ENCODE measurements at regions not wholly inside any gene's neighbourhood (a gene's known extent, or its start where the extent isn't known, plus 50 kb on each side); places are given as distances from the start of the nearest gene placed in this dataset.

DNA sequence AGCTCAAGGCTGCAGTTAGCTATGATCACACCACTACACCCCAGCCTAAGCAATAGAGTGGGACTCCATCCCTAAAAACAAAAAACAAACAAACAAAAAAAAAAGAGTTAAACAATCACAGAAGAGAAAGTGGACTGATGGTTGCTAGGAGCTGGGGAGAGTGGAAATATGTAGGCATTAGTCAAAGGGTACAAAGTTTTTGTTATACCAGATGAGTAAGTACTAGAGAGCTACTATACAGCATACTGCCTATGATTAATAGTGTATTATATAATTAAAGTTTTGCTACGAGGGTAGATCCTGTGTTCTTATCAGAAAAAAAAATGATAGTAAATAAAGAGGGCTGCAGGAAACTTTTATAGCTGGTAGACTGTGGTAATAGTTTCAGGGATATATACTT is 538.6 kb downstream of the ELAVL2 start:
- Histone ChIP-seq H3K27ac (replicated peaks; ENCODE audit: low read length) (no peak overlapping the region), H2AFZ (ENCODE audit: low read length) (no peak overlapping the region), H3K79me1 (ENCODE audit: low read depth, low read length) (no peaks in the 10 kb centered on the region), H4K91ac (ENCODE audit: low read depth, low read length, poor library complexity) (no peak overlapping the region), H3K23ac (ENCODE audit: low read depth, low read length, poor library complexity) (no peak overlapping the region), H3K18ac (ENCODE audit: low read length) (no peak overlapping the region), H3K4me1 (ENCODE audit: control insufficient read depth in 2 of 2, insufficient read depth in 1 of 2, low read depth in 1 of 2, low read length in 2 of 2) (peaks cover 0 to 4% of the 10 kb centered on the region in 2 donors), H3K14ac (ENCODE audit: low read length) (no peak overlapping the region), H2BK120ac (ENCODE audit: low read depth, low read length) (no peak overlapping the region), H2AK5ac (ENCODE audit: low read depth, low read length) (no peak overlapping the region), H3K4me2 (ENCODE audit: insufficient read depth, low read length, poor library complexity, severe bottlenecking) (no peak overlapping the region), H3K9ac (ENCODE audit: low read depth, low read length, poor library complexity) (no peak overlapping the region), H3K4me3 (ENCODE audit: low read length in 2 of 2) (no peak overlapping the region), H3K27me3 (ENCODE audit: control insufficient read depth in 3 of 3, insufficient read depth in 3 of 3, low read depth in 1 of 3, low read length in 3 of 3) (no peaks in the 10 kb centered on the region), H2BK12ac (ENCODE audit: low read length) (no peak overlapping the region), H2BK5ac (ENCODE audit: low read length) (no peak overlapping the region), H2BK15ac (ENCODE audit: low read length) (no peak overlapping the region), H3K36me3 (replicated peaks in 1 of 2; ENCODE audit: control insufficient read depth in 2 of 2, insufficient read depth in 2 of 2, low read length in 2 of 2) (no peaks in the 10 kb centered on the region), H3K4ac (ENCODE audit: low read length) (no peak overlapping the region), H4K8ac (ENCODE audit: low read depth, low read length) (no peak overlapping the region), H3K9me3 (replicated peaks in 1 of 2; ENCODE audit: control insufficient read depth in 2 of 2, insufficient read depth in 1 of 2, low read depth in 1 of 2, low read length in 2 of 2) (no peaks in the 10 kb centered on the region)
- DNase-seq (ENCODE audit: low spot score): no peak
- no CpG with 5 or more reads among the region's 1 CpG for WGBS, 2 donors (ENCODE audit: extremely low coverage in 2 of 2, insufficient read length in 2 of 2, insufficient replicate concordance in 1 of 2)

DNA sequence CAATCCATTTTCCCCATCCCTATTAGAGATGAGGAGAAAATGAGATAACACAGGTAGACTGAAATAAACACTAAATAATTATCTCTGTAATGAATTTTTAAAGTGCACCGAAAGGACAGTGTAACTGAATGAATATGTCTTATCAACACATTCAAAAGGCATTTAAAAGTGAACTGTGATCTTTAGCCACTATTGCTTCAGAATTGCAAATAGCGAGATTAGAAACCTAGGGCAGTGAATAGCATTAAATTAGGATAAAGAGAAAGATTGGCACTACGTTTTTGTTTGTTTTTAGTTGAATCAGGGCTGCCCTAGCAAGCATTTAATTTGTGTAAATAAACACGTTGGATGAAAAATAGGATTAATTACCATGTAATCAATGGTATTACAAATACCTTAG is 537.5 kb downstream of the ELAVL2 start:
- Histone ChIP-seq H3K9me3 (replicated peaks in 1 of 2; ENCODE audit: control insufficient read depth in 2 of 2, insufficient read depth in 1 of 2, low read depth in 1 of 2, low read length in 2 of 2) (no peaks in the 10 kb centered on the region), H4K91ac (ENCODE audit: low read depth, low read length, poor library complexity) (no peak overlapping the region), H2AFZ (ENCODE audit: low read length) (no peak overlapping the region), H3K4me3 (ENCODE audit: low read length in 2 of 2) (no peak overlapping the region), H2BK5ac (ENCODE audit: low read length) (no peak overlapping the region), H3K36me3 (replicated peaks in 1 of 2; ENCODE audit: control insufficient read depth in 2 of 2, insufficient read depth in 2 of 2, low read length in 2 of 2) (no peaks in the 10 kb centered on the region), H4K8ac (ENCODE audit: low read depth, low read length) (no peak overlapping the region), H2BK12ac (ENCODE audit: low read length) (no peak overlapping the region), H3K23ac (ENCODE audit: low read depth, low read length, poor library complexity) (no peak overlapping the region), H2AK5ac (ENCODE audit: low read depth, low read length) (no peak overlapping the region), H3K4ac (ENCODE audit: low read length) (no peak overlapping the region), H3K18ac (ENCODE audit: low read length) (no peak overlapping the region), H2BK15ac (ENCODE audit: low read length) (no peak overlapping the region), H3K4me2 (ENCODE audit: insufficient read depth, low read length, poor library complexity, severe bottlenecking) (no peak overlapping the region), H3K9ac (ENCODE audit: low read depth, low read length, poor library complexity) (no peak overlapping the region), H3K14ac (ENCODE audit: low read length) (no peak overlapping the region), H3K79me1 (ENCODE audit: low read depth, low read length) (no peaks in the 10 kb centered on the region), H2BK120ac (ENCODE audit: low read depth, low read length) (no peak overlapping the region), H3K27me3 (ENCODE audit: control insufficient read depth in 3 of 3, insufficient read depth in 3 of 3, low read depth in 1 of 3, low read length in 3 of 3) (no peaks in the 10 kb centered on the region), H3K27ac (replicated peaks; ENCODE audit: low read length) (no peak overlapping the region), H3K4me1 (ENCODE audit: control insufficient read depth in 2 of 2, insufficient read depth in 1 of 2, low read depth in 1 of 2, low read length in 2 of 2) (peaks cover 0 to 4% of the 10 kb centered on the region in 2 donors)
- no peak for DNase-seq (ENCODE audit: low spot score)
- no CpG with 5 or more reads among the region's 4 CpGs for WGBS, 2 donors (ENCODE audit: extremely low coverage in 2 of 2, insufficient read length in 2 of 2, insufficient replicate concordance in 1 of 2)

DNA sequence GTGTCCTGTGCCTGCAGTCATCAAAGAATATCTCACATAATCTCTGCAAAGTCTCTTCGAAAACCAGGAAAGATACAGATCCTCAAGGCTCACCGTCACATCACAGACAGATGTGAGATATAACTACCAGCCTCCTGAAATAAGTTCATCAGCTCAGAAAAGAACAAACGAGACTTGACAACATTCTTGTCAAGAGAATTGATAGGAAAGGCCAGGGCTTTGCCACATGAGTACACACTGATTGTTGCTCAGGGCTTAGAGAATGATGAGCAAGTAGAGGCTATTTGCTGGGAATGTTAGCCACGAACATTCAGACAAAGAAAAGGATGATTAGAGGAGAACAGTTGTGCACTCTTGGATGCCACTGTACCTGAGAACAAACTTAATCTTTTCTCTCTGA is 535.1 kb downstream of the ELAVL2 start:
- DNase-seq (ENCODE audit: low spot score): peak; percentile 46
- no peak overlapping the region for H3K9ac ChIP-seq (ENCODE audit: low read depth, low read length, poor library complexity)
- no peaks in the 10 kb centered on the region for H3K9me3 ChIP-seq (replicated peaks in 1 of 2; ENCODE audit: control insufficient read depth in 2 of 2, insufficient read depth in 1 of 2, low read depth in 1 of 2, low read length in 2 of 2)
- H3K4me3 ChIP-seq (ENCODE audit: low read length in 2 of 2): no peak overlapping the region
- WGBS, 2 donors (ENCODE audit: extremely low coverage in 2 of 2, insufficient read length in 2 of 2, insufficient replicate concordance in 1 of 2): no CpG with 5 or more reads among the region's 4 CpGs
- H3K79me1 ChIP-seq (ENCODE audit: low read depth, low read length): no peaks in the 10 kb centered on the region
- H2BK120ac ChIP-seq (ENCODE audit: low read depth, low read length): no peak overlapping the region
- peaks cover 0 to 6% of the 10 kb centered on the region in 2 donors for H3K4me1 ChIP-seq (ENCODE audit: control insufficient read depth in 2 of 2, insufficient read depth in 1 of 2, low read depth in 1 of 2, low read length in 2 of 2)
- no peak overlapping the region for H4K8ac ChIP-seq (ENCODE audit: low read depth, low read length)
- H2BK15ac ChIP-seq (ENCODE audit: low read length): no peak overlapping the region
- H2AK5ac ChIP-seq (ENCODE audit: low read depth, low read length): no peak overlapping the region
- no peak overlapping the region for H3K18ac ChIP-seq (ENCODE audit: low read length)
- no peak overlapping the region for H2BK5ac ChIP-seq (ENCODE audit: low read length)
- peak overlapping the region; percentile 42 for H3K27ac ChIP-seq (replicated peaks; ENCODE audit: low read length)
- H3K27me3 ChIP-seq (ENCODE audit: control insufficient read depth in 3 of 3, insufficient read depth in 3 of 3, low read depth in 1 of 3, low read length in 3 of 3): no peaks in the 10 kb centered on the region
- no peak overlapping the region for H3K14ac ChIP-seq (ENCODE audit: low read length)
- no peak overlapping the region for H3K23ac ChIP-seq (ENCODE audit: low read depth, low read length, poor library complexity)
- H4K91ac ChIP-seq (ENCODE audit: low read depth, low read length, poor library complexity): no peak overlapping the region
- H3K4ac ChIP-seq (ENCODE audit: low read length): no peak overlapping the region
- no peak overlapping the region for H2AFZ ChIP-seq (ENCODE audit: low read length)
- no peaks in the 10 kb centered on the region for H3K36me3 ChIP-seq (replicated peaks in 1 of 2; ENCODE audit: control insufficient read depth in 2 of 2, insufficient read depth in 2 of 2, low read length in 2 of 2)
- no peak overlapping the region for H2BK12ac ChIP-seq (ENCODE audit: low read length)
- no peak overlapping the region for H3K4me2 ChIP-seq (ENCODE audit: insufficient read depth, low read length, poor library complexity, severe bottlenecking)

DNA sequence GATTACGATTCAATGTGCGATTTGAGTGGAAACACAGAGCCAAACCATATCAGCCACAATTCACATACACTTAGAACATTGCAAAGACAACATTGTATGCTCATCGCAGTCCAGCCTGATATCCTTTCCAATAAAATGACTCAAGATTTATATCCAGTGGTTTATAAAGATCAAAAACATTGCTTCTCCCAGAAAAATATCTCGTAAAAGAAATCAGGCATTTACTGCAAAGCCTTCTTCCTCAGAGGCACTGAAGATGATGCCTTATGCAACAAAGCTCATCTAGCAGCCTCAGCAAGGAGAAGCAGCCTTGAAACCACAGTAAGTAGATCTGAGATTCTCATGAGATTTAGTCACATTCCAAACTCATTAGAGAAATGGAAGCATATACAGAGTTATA is 523.8 kb downstream of the ELAVL2 start:
- Histone ChIP-seq H3K79me1 (ENCODE audit: low read depth, low read length) (no peaks in the 10 kb centered on the region), H3K9me3 (replicated peaks in 1 of 2; ENCODE audit: control insufficient read depth in 2 of 2, insufficient read depth in 1 of 2, low read depth in 1 of 2, low read length in 2 of 2) (no peaks in the 10 kb centered on the region), H2BK5ac (ENCODE audit: low read length) (no peak overlapping the region), H4K8ac (ENCODE audit: low read depth, low read length) (no peak overlapping the region), H3K14ac (ENCODE audit: low read length) (no peak overlapping the region), H2BK120ac (ENCODE audit: low read depth, low read length) (no peak overlapping the region), H3K4ac (ENCODE audit: low read length) (no peak overlapping the region), H3K36me3 (replicated peaks in 1 of 2; ENCODE audit: control insufficient read depth in 2 of 2, insufficient read depth in 2 of 2, low read length in 2 of 2) (no peaks in the 10 kb centered on the region), H3K4me1 (ENCODE audit: control insufficient read depth in 2 of 2, insufficient read depth in 1 of 2, low read depth in 1 of 2, low read length in 2 of 2) (no peaks in the 10 kb centered on the region), H3K23ac (ENCODE audit: low read depth, low read length, poor library complexity) (no peak overlapping the region), H2AFZ (ENCODE audit: low read length) (no peak overlapping the region), H4K91ac (ENCODE audit: low read depth, low read length, poor library complexity) (no peak overlapping the region), H3K18ac (ENCODE audit: low read length) (no peak overlapping the region), H3K27ac (replicated peaks; ENCODE audit: low read length) (no peak overlapping the region), H3K9ac (ENCODE audit: low read depth, low read length, poor library complexity) (no peak overlapping the region), H2AK5ac (ENCODE audit: low read depth, low read length) (no peak overlapping the region), H3K4me2 (ENCODE audit: insufficient read depth, low read length, poor library complexity, severe bottlenecking) (no peak overlapping the region), H3K27me3 (ENCODE audit: control insufficient read depth in 3 of 3, insufficient read depth in 3 of 3, low read depth in 1 of 3, low read length in 3 of 3) (no peaks in the 10 kb centered on the region), H2BK15ac (ENCODE audit: low read length) (no peak overlapping the region), H3K4me3 (ENCODE audit: low read length in 2 of 2) (no peak overlapping the region), H2BK12ac (ENCODE audit: low read length) (no peak overlapping the region)
- no CpG with 5 or more reads among the region's 4 CpGs for WGBS, 2 donors (ENCODE audit: extremely low coverage in 2 of 2, insufficient read length in 2 of 2, insufficient replicate concordance in 1 of 2)
- no peak for DNase-seq (ENCODE audit: low spot score)
